GM12865 (cell line): ENCODE measurements at regions not wholly inside any gene's neighbourhood (a gene's known extent, or its start where the extent isn't known, plus 50 kb on each side); places are given as distances from the start of the nearest gene placed in this dataset.

Experiments used
- DNase-seq: peaks from one replicate; pipeline ENCODE4 v3.0.0; 2010; ENCODE audit warnings: low read depth
- H3K4me3 ChIP-seq: 2 replicates; pipeline ENCODE4 v1.5.1; 2011; ENCODE audit warnings: mild to moderate bottlenecking, low read depth, low read length, control low read depth
- TF ChIP-seq, protein P1 (sequence below): IDR thresholded peaks from 2 replicates; pipeline ENCODE4 v1.5.1; 2011; ENCODE audit warnings: low read length, control low read depth, low read depth, inconsistent platforms; ENCODE audit not compliant: insufficient read depth; ENCODE audit errors: missing control alignments

DNA sequence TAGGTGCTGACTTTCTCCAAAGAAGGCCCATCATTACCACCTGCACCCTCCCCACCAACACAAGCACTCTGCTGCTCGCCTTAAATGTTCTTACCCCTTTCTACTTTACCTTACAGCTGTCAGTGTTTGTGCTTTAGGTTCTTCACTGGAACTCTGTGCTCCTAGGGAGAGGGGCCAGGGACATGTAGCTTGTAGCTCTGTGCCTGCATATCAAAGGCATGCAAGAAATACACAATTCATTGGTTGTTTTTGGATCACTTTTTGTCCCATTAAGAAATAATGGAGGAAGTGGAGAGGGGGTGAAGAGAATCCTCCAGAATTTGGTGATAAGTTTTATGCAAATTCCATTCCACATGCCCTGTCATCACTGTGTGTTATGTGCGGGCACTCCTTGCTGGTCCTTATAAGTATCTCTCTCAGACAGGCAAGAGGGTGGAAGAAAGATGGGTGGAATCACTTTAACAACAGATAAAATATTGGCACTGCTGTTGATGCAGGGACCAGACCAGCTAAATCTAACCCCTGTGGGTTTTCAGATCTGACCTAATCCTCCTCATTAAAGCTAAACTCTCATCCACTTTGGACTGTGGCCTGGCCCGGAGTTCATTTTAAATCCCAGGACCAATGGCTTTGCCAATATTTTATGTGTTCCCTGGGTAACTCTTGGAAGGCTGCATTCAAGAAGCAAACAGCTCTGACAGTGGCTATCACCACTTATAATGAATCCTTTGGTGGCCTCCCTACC lies 375.8 kb upstream of the NFE2L3 start:
- TF ChIP-seq, protein P1, sequence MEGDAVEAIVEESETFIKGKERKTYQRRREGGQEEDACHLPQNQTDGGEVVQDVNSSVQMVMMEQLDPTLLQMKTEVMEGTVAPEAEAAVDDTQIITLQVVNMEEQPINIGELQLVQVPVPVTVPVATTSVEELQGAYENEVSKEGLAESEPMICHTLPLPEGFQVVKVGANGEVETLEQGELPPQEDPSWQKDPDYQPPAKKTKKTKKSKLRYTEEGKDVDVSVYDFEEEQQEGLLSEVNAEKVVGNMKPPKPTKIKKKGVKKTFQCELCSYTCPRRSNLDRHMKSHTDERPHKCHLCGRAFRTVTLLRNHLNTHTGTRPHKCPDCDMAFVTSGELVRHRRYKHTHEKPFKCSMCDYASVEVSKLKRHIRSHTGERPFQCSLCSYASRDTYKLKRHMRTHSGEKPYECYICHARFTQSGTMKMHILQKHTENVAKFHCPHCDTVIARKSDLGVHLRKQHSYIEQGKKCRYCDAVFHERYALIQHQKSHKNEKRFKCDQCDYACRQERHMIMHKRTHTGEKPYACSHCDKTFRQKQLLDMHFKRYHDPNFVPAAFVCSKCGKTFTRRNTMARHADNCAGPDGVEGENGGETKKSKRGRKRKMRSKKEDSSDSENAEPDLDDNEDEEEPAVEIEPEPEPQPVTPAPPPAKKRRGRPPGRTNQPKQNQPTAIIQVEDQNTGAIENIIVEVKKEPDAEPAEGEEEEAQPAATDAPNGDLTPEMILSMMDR = no peak
- no peak overlapping the region for H3K4me3 ChIP-seq
- DNase-seq = no peak

DNA sequence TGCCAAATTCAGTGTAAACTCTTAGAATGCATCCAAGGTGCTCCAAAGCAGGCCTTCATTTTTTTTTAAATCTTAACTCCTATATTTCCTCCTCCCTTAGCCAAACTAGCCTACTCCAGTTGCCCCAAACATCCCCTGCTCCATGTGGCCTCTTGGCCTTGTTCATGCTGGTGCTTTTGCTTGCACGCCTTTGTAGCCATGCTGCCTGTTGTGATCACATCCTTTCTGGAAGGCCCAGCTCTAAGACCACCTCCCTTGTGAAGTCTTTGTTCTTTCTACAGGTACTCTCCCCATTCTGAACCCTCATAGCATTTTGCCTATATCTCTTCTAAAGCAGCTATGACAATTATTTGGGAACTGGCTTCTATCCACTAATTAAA lies 375.3 kb upstream of the NFE2L3 start:
- TF ChIP-seq, protein P1 = no peak
- H3K4me3 ChIP-seq = no peak overlapping the region
- DNase-seq = no peak

DNA sequence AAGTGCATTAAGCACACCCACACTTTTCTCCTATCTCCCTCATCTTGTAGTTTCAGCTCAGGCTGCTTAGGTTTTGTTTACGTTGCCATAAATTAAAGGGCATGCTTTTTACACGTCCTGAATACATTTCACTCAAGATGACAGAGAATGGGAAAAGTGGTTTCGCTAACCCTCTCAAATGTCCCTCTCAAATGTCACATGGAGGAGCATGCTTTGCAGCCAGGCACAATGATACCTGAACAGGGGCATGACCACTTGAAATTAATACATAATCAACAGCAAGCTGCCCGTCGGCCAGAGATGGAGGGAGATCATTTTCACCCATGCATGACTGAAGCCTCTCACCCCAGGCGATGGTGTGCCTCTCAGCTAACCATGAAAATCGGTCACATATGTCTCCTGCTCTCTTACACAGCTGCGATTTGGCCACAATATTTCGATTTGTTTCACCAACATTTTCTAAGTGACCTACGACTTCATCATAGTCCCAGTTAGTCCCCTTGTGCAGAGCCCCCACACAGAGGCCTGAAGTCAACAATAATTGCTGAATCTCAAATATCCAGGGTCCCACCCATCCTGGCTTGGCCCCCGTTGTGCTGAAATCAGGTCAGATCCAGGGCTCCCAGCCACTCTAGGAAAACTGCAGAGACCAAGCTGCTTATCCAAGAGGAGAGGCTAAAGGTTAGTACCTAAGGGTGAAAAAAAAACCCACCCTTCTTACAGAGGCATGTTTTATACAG lies 373.9 kb upstream of the NFE2L3 start:
- H3K4me3 ChIP-seq = no peak overlapping the region
- no peak for DNase-seq
- TF ChIP-seq, protein P1 = no peak

DNA sequence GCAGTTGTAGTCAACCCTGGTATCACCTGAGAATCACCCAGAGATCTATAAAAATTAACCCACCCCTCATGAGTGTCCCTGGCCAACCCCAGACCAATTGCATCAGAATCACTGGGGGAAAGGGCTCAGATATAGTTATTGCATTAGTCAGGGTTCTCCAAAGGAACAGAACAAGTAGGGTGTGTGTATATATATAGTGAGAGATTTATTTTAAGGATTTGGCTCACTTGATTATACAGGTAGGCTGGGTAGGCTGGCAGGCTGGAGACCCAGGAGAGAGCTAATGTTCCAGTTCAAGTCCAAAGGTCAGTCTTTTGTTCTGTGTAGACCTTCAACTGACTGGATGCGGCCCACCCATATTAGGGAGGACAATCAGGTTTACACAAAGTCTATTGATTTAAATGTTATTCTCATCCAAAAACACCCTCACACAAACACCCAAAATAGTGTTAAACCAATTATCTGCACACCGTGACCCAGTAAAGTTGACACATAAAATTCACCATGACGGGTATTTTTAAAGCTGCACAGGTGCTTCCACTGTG lies 372.9 kb upstream of the NFE2L3 start:
- no peak overlapping the region for H3K4me3 ChIP-seq
- DNase-seq = no peak
- TF ChIP-seq, protein P1 = no peak

DNA sequence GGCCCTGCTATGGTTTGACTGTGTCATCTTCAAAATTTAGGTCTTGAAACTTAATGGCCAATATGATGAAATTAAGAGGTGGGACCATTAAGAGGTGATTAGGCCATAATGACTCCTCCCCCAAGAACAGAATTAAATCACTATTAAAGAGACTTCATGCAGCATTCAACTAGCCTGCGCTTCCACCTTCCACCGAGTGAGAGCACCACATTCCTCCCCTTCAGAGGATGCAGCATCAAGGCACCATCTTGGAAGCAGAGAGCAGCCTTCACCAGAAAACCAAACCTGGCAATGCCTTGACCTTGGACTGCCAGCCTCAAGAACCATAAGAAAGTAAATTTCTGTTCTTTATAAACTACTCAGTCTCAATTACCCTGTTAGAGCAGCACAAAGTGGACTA lies 371.1 kb upstream of the NFE2L3 start:
- DNase-seq = no peak
- H3K4me3 ChIP-seq = no peak overlapping the region
- TF ChIP-seq, protein P1 = no peak

DNA sequence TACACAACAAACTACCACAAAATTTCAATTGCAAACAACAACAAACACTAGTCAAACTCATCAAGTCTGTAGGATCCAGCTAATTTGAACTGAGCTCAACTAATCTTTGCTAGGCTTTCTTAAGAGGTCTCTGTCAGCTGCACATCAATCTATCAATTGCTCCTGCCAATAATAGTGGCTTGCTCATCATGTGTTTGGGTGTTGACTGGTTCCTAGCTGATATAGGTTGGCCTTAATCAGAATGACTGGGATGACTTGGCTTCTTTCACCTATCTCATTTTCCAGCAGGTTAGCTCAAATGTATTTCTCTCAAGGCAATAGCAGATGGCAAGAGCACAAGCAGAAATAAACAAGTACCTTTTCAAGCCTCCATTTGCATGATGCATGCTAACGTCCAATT lies 370.3 kb upstream of the NFE2L3 start:
- TF ChIP-seq, protein P1 = no peak
- no peak for DNase-seq
- H3K4me3 ChIP-seq = no peak overlapping the region
